Transverse colon (tissue), 4 donors: ENCODE measurements at regions not wholly inside any gene's neighbourhood (a gene's known extent, or its start where the extent isn't known, plus 50 kb on each side); places are given as distances from the start of the nearest gene placed in this dataset.
"Not testable (repeated sequence)": the region's sequence is repeated elsewhere in the genome, so short reads cannot be mapped to it uniquely, and the experiment has no call there.

Source experiments
- POLR2A ChIP-seq: fragments of 450-650 bp; IDR thresholded peaks from one replicate; pipeline ENCODE4 v1.6.1; 2016; ENCODE audit warnings: antibody characterized with exemption, mild to moderate bottlenecking, moderate library complexity
- POLR2AphosphoS5 ChIP-seq, 3 donors: sonication (generic); formaldehyde crosslinking; IDR thresholded peaks; one replicate each; pipeline ENCODE4 v1.6.1; 2016; ENCODE audit warnings: antibody characterized with exemption in 3 of 3
- TF ChIP-seq, protein P1 (sequence below), 5 experiments: fragments of 200-600 bp in 3 of 5; fragments of 450-650 bp in 2 of 5; sonication (generic) in 3 of 5; IDR thresholded peaks; 1 replicate in 2 of 5; 2 replicates in 3 of 5; pipeline ENCODE4 v1.5.1; 2016 to 2017; ENCODE audit warnings: antibody characterized with exemption in 5 of 5, inconsistent platforms in 3 of 5, mild to moderate bottlenecking in 2 of 5, moderate library complexity in 1 of 5

DNA sequence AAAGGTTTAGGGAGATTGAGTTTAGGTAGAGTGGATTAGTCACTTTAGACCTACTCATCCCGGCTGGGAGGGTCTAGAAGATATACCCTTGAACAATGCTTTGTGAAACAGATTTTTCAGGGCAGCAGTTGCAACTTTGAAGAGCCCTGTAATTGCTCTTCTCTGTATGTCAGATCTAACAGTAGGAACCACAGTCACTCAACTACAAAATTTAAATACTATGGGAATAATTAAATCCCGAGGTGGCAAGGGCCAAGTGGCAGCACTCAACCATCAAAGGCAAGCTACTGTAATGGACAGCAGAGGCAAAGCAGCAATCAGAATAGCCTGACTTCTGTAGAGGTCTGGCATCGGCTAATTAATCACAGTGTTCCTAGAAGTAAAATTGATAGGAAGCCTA is 97.5 kb downstream of the HOXA1 start:
- TF ChIP-seq, protein P1, sequence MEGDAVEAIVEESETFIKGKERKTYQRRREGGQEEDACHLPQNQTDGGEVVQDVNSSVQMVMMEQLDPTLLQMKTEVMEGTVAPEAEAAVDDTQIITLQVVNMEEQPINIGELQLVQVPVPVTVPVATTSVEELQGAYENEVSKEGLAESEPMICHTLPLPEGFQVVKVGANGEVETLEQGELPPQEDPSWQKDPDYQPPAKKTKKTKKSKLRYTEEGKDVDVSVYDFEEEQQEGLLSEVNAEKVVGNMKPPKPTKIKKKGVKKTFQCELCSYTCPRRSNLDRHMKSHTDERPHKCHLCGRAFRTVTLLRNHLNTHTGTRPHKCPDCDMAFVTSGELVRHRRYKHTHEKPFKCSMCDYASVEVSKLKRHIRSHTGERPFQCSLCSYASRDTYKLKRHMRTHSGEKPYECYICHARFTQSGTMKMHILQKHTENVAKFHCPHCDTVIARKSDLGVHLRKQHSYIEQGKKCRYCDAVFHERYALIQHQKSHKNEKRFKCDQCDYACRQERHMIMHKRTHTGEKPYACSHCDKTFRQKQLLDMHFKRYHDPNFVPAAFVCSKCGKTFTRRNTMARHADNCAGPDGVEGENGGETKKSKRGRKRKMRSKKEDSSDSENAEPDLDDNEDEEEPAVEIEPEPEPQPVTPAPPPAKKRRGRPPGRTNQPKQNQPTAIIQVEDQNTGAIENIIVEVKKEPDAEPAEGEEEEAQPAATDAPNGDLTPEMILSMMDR (IDR thresholded peaks at IDR 0.05), result not testable (repeated sequence)
- not testable (repeated sequence) for TF ChIP-seq POLR2A; POLR2AphosphoS5 (IDR thresholded peaks at IDR 0.05)
